ENCODE measurements at regions not wholly inside any gene's neighbourhood (a gene's known extent, or its start where the extent isn't known, plus 50 kb on each side); places are given as distances from the start of the nearest gene placed in this dataset.

DNA sequence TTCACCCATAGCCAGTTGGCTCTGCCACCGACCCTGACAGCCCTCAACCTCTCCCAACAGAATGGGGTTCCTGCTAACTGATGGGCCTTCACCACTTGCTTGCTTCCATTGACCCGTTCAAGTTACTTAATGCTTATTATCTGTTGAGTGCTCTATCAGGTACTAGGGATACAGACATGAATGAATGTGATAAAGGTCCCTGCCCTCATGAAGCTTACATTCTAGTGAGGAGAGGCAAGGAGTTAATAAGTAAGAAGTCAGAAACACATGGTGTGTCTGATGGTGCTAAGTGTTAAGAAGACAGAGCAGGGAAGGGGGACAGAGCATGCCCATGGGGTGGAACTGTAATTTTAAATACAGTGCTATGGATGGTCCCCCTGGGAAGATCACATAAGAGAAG is 107.5 kb upstream of the JUN start:
- no peak for DNase-seq

DNA sequence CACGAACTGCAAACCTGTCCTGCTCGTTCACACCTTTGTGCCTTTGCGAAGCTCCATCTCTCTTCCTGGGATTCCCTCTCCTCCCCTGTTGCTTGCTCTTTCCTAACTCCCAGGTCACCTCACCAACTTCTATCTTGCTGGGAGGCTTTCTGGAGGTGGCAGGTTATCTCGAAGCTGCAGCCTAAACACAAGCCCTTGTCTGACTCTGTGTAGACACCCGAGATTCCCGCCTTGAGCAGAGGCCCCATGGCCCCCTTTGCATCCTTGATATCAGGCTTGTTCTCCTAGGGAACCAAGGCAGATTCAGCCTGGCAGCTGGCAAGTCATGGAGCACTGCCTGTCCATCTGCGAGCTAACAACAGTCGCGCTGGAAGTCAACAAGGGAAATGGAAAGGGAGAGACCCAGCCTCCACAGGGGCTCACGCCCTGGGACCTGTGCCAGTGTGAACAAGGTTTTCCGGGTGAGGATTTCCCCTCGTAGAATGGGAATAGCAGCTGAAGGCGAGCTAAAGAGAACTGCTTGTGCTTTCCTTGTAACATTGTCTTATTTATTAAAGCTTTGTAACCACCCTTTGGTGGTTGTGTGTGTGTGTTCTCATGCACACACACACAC is 109.5 kb upstream of the JUN start:
- no peak for DNase-seq

DNA sequence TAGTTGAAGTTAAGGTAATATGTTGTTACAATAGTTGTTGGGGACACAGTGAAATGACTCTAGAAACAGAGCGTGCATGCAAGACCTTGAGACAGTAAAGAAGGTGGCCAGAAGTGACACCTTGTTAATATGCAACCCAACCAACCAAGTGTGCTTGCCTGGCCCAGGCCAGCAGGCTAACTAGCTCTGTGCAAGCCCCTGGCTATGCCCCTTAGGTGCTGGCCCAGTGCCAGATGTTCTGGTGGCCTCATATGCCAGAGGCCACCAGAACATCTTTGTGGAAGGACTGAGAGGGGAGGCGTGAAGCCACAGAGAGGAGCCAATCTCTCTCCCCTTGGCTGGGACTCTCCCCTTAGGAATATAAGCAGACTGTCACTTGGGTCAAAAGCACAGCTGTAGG is 111.2 kb upstream of the JUN start:
- DNase-seq: no peak

DNA sequence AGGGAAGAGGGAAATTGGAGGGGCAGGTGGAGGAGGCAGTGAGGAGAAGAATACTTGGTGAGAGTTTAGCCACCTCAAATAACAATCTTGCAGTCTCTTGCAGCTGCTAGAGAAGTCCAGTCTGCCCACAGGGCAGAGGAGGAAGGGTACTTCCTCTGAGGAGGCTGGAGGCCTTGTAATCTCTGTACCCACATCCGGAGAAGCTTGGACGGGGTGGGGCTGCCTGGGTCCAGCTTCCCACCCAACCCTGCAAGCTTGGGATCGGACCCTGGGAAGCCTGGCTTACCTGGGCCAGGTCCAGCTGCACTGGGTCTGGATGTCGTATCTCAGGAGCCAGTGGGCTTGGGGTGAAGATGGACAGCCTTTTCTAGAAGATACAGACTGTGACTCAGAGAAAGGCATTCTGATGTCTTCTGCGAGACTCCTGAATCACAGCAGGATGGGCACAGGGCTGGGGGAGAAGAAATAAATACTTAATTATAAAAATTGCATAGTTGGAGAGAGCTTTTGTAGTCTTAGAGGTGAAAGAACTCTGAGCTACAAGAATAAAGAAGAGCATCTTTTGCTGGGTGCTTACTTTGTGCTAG is 111.8 kb upstream of the JUN start:
- DNase-seq: no peak

DNA sequence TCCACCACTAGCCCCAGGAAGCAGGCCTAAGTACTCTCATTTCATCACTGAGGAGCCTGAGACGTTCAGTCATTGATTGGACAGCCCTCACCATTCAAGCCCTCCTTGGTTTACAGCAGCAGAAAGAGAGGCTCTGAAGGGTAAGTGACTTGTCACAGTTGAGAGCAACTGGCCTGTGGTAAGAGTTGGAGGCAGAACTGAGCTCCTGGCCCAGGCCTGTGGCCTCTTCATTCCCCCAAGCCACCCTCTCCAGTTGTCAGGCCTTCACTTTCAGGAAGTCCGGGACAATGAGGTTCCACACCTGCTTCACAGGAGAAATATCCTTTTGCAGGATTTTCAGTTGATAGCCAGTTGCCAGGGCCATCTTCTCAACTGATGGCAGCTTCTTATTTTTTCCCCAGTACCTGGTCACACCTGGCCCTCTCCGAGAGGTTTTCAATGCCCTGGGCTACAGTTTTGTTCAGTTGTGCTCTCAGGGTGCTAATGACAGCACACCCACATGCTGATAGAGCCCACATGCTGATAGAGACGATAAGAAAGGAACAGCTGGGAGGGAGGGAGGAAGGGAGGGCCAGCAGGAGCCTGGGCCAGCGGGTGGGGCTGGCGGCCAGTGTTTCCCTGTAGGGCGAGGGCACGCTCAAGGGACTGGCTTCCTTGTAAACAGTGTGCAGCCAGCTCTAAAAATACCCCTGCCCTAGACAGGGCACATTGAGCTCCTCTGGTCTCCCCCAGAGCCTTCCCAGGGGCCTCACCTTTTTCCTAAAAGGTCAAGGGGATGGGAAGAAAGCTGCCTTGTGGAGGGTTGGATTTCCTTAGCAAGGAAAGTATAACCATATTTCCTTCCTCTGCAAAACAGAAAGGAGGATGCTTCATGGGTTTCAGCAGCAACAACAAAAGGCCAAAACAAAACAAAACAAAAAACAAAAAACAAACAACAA is 112.7 kb upstream of the JUN start:
- DNase-seq: no peak

DNA sequence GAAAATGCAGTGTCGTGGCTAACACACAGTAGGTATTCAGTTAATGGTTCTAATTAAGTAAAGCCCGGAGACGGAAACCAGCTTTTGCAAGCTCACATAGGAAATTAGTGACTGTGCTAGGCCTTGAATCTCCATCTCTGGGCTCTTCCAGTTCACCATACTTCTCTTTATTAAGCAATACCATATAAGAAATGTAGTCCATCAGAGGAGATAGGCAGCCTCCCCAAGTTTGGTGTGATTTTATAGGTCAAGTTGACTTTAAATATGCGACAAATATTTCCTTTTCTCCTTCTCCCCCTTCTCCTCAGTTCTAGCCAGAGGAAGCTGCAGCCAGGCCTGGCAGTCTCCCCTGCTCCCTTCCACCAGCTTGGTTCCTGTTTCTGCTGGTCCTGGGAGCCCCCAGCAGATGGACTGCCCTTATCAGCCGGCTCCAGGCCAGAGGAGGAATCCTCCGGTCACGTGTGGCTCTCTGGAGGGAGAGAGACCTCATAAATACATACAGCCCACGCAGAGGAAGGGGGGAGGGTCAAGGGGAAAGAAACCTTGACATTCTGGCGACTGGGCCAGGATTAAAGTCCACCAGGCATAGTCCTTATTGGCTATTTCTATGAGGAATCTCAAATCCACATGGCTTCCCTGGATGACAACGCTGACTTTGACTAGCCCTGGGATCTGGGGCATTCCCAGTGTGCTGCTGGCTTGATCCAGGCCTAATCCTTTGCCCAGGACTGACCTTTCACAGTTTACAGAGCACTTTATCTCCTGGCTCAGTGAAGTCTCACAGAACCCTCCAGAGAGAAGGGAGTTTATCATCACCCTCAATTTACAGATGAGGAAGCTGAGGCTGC is 115.1 kb upstream of the JUN start:
- DNase-seq: no peak

DNA sequence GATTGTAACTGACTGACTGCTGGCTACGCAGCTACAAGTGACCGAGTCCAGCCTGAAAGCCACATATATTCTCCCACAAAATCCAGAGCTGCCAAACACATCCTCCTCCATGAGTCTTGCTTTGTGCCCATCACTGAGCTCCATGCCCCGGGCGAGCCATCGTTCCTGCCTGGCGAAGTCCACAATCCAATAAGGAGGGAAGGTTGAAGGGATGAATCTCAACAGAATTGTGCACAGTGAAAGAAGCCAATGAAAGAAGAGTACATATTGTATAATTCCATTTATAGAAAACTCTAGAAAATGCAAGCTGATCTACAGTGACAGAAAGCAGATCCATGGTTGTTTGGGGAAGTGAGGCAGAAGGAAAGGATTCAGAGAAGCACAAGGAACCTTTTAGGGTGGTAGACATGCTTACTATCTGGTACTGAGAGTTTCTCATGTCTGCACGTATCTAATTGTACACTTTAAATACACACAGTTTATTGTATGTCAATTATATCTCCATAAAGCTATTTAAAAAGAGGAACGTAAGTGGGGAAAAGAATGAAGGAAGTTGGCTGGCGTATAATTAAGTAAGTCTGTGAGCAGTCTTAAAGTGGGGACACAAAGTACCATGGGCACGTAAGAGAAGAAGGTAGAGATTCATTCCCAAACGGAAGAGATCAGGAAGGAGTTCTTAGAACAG is 115.9 kb upstream of the JUN start:
- no peak for DNase-seq

DNA sequence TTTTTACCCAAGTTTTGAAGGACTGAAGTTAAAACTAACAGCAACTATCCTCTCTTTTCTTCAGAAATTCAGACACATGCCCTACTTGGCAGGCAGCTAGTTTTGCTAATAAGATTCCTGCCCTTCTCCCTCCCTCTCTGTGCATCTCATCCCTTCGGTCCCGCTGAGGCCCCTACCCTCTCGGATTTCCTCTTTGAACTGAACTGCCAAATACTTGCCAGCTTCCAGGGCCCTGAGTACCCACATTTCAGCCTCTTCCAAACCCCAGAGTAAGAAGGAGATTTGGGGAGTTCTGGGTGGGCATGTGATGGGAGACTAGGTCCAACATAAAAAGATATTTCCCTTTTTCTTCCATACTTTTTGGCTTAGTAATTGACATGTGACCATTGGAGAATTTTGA is 116.5 kb upstream of the JUN start:
- no peak for DNase-seq

DNA sequence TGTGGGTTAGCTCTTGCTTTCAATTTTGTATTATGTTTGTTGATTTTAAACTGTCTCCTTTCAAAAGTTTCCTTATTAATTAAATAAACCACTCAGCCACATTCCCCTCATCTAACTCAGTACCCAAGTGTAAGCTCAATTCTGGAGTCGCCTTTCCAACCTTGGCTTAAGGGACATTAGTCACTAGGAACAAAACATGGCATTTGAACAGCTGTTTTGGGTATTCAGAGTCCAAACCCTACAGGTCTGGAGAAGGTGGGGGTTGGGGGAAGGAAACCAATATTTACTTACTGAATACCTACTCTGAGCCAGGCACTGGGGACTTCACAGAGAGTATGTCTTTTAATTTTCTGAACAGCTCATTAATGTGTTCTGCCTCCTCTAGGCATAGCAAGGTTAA is 117.2 kb upstream of the JUN start:
- DNase-seq: no peak

DNA sequence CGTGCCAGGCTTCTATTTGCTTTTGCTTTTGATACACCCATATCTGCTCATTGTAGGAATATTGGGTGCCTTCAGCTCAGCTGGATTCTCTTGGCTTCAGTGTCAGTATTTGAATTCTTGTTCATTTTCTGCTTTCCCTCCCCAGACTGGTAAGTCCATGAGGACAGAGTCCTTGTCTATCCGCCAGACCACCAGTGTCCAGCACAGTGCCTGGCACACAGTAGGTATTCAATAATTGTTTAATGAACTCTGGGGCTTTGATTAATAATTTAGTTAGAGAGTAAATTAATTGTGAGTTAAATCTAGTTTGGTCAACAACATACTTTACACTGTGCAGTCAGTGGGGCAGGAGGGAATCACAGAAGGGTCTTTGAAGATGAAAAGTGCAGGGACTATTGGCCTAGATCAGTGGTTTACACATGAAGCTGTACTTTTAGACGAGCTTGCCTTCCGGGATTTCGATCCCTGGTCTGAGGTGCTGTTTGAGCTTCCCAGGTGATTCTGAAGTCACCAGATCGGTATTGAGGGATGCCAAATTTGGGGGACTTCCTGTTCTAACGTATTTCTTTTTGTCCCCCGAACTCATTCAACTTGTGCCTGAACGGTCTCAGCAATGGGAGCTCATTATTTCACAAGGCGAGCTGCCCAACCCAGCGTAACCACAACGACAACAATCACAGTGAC is 119.1 kb upstream of the JUN start:
- no peak for DNase-seq

DNA sequence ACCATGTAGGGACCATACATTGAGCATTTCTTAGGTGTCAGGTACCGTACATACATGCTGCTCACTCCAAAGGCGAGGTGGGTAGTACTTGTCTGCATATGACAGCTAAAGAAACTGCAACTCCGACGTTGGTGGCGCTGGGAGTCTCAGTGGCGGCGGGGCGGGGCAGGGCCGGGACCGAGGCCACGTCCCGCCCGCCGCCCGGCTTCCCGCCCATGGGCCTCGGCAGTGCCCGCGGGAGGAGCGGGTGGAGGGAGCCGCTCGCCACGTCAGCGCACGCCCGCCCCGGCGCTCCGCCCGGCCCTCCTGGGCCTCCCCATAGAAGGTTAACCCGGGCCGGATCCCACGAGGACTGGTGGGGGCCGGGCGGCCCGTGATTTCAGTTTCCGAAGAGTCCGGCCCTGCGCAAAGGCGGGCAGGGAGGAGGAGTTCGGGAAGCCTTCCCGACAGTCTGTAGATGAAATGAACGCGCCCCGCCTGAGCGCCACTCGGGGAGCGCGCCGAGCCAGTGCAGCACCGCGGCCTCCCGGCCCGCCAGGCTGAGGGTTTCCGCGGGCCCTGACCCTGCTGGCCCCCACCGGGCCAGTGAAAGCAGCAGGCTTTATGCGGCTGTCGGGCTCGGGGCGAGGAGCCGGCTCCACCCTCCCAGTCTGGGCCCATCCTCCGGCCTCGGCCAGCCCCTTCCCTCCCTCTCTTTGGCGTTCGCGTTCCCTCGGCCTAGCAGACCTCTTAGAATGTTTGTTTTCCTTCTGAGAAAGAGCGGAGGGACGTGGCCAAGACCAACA is 119.9 kb upstream of the JUN start:
- DNase-seq: peak; percentile 89

DNA sequence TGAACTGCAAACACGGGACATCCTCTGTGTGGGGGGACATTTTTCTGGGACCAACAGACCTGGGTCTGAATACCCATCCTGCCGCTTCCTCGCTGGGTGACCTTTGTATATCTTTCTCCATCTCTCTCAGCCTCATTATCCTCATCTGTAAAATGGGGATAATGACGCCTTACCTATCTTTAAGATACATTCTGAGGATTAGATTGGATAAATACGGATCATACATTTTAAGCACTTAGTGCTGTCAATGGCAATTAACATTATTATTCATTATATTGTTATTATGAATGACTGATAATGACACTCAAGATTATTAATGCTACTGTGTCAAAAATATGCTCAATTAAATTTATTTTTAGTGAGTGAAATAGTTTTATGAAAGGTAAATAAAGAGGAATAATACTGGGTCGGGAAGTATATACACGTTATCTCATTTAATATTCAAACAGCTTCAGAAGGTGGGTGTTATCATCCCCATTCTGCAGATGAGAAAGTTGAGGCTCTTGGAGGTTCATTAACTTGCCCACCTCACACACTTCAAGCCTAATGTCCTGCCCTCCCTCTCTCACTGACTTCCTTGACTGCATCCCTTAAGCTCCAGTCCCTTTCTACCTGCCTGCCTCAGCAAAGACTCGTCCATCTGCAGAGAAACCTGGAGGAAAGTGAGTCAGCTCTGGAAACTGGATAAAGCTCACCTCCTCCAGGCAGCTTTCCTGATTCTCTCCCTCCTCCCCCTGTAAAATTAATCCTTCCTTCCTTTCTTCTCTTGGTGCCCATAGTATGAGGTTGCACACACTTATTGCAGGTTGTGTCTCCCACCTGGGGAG is 120.7 kb upstream of the JUN start:
- no peak for DNase-seq

DNA sequence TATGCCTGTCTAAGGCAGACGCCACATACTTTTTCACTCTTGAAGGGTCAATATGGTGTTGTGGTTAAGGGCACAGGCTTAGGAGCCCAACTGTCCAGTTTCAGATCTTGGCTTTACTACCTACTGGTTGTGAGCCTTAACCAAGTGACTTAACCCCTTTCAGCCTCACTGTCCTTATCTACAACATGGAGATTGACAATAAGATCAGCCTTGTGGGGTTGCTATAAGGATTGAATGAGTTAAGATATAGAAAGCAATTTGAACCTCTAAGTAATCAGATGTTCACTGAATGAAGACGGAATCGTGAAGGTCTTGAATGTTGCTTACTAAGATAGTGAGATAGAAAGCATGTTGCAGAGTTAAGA is 121.3 kb upstream of the JUN start:
- no peak for DNase-seq

DNA sequence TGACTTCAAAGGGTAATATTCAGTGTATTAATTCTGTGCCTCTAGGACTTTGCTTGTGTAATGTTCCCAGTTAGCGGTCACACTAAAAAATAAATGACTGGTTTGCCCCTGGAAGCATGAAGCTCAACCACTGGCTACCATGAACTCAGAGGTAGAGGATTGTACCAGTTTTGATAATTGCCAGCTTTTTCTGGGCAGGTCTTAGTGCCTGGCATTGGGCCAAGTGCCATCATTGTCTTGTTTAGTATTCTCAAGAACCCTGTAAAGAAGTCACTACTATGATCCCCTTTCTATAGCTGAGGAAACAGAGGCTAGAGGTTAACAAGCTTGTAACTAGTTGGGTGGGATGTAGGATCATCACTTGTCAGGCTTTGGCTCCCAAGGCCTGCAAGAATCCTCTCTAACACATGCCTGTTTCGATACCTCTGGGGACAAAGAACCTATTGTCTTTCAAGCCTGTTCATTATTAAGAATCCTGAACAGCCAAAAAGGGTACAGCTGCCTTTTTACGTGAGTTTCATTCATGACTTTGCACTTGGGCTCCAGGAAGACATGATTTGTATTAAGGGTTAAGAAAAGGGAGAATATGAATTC is 121.9 kb upstream of the JUN start:
- no peak for DNase-seq

DNA sequence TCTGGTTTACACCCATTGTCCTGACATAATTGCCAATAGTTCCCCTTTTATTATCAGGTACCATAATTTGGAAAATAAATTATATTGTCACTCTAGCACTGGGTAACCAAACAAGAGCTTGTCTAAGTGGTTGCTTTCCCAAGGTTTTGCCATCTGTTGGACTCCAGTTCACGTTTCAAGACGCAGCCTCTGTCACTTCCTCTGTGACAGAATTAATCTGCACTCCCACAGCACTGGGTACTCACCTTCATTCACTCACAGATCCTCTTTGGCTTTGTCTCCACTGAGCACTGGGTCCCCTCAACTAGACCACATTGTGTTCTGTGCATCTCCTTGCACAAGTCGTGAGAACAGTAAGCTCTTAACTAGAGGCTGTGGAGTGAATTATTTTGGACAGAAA is 123.6 kb upstream of the JUN start:
- DNase-seq: no peak

DNA sequence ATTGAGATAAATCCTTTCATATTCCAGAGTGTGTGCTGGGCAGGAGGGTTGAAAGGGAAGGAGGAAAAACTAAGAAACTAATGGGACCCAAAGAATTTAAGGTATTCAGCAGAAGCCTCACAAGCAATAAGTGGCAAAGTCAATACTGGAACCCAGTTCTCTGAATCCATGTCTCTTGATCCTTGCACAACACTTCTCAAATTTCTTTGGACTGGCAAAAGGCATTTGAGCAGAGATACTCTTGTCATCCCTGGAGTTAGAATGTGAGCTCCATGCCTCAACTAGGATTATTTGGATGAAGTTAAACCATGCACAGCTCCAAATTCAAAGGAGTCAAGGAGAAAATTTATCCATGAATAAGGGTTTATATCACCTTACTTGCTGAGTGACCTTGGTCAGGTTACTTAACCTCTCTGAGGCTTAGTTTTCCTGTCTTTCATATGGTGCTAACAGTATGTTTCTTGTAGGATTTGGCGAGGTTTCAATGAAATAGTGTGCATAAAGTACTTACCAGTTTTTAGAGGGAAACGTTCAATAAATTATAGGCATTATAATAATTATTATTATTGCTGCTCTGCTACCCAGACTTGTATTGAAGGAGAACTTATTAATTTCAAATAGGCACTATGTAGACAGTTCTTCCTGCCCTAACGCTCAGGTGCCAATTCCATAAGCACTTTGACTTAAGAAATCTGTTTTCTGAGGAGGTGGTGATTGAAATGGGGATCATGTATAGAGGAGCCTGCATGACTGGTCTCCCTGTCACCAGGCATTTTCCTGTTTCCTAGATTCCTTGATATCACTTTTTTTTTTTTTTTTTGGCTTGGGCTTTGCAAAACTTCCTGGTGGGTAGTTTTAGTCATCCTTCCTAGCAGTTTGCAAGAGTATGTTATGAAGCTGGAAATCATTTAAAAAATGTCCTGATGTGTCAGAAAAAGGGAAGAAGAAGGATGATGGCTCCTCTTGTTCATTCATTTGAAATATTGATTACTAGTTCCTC is 125.0 kb upstream of the JUN start:
- no peak for DNase-seq

DNA sequence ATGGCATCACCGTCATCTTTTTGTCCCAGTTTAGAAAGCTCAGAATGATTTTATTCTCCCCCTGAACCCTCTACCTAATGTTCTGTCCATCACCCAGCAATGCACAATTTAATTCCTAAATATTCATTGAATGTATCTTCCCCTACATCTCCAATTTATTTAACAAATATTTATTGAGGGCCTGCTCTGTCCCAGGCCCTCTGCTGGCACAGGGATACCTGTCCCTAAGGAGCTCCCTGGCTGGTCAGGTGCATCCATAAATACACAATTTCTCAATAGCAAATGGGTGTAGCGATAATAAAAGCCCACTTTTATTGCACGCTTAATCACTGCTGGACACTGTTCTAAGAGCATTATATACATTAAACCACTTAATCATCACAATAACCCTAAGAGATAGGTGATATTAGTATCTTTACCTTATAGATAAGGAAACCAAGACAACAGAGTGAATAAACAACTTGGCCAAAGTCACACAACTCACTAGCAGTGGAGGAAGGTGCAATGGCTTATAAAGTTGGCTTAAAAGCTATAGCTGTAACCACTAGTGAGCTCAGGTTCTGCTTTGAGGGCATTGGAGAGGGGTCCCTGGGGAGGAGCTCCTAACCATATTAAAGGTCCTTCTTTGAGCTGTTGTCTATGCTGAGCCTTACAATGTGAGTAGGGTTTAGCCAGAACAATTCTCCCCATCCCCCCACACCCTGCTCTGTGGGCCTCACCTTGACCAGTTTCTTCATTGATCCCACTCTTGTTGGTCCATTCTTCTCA is 126.3 kb upstream of the JUN start:
- DNase-seq: no peak

Data from muscle of arm (tissue), 1 donor.